ENCODE measurements at regions not wholly inside any gene's neighbourhood (a gene's known extent, or its start where the extent isn't known, plus 50 kb on each side); places are given as distances from the start of the nearest gene placed in this dataset.
"Not testable (repeated sequence)": the region's sequence is repeated elsewhere in the genome, so short reads cannot be mapped to it uniquely, and the experiment has no call there.

GRCh38 chr13:86878781-86879180 lies 792.4 kb upstream of the SLITRK5 start:
- DNase-seq, result no peak

- no peak for DNase-seq
Measured at GRCh38 chr13:86881390-86881789, 789.8 kb upstream of the SLITRK5 start.

GRCh38 chr13:86882107-86882506 lies 789.1 kb upstream of the SLITRK5 start:
- DNase-seq, result no peak

GRCh38 chr13:86882835-86883234 lies 788.3 kb upstream of the SLITRK5 start:
- DNase-seq, result no peak

- DNase-seq, result no peak
Measured at GRCh38 chr13:86892330-86892729, 778.8 kb upstream of the SLITRK5 start.

GRCh38 chr13:86900906-86901305 lies 770.3 kb upstream of the SLITRK5 start:
- no peak for DNase-seq

GRCh38 chr13:86906127-86906874 lies 764.9 kb upstream of the SLITRK5 start:
- DNase-seq, result no peak

- DNase-seq, result no peak
Measured at GRCh38 chr13:86907156-86907555, 764.0 kb upstream of the SLITRK5 start.

GRCh38 chr13:86909318-86909717 lies 761.9 kb upstream of the SLITRK5 start:
- no peak for DNase-seq

GRCh38 chr13:86914757-86915156 lies 756.4 kb upstream of the SLITRK5 start:
- no peak for DNase-seq

GRCh38 chr13:86917438-86917837 lies 753.7 kb upstream of the SLITRK5 start:
- not testable (repeated sequence) for DNase-seq

- DNase-seq, result no peak
Measured at GRCh38 chr13:86918682-86919081, 752.5 kb upstream of the SLITRK5 start.

- no peak for DNase-seq
Measured at GRCh38 chr13:86920961-86921360, 750.2 kb upstream of the SLITRK5 start.

- no peak for DNase-seq
Measured at GRCh38 chr13:86922936-86923335, 748.2 kb upstream of the SLITRK5 start.

GRCh38 chr13:86926916-86927315 lies 744.3 kb upstream of the SLITRK5 start:
- DNase-seq, result not testable (repeated sequence)

GRCh38 chr13:86932776-86933334 lies 738.3 kb upstream of the SLITRK5 start:
- no peak for DNase-seq

- DNase-seq, result no peak
Measured at GRCh38 chr13:86933676-86934075, 737.5 kb upstream of the SLITRK5 start.

GRCh38 chr13:86937316-86937715 lies 733.9 kb upstream of the SLITRK5 start:
- no peak for DNase-seq

- DNase-seq, result no peak
Measured at GRCh38 chr13:86945584-86945983, 725.6 kb upstream of the SLITRK5 start.

- DNase-seq, result no peak
Measured at GRCh38 chr13:86946734-86947133, 724.4 kb upstream of the SLITRK5 start.

GRCh38 chr13:86954341-86954740 lies 716.8 kb upstream of the SLITRK5 start:
- no peak for DNase-seq

GRCh38 chr13:86960876-86961275 lies 710.3 kb upstream of the SLITRK5 start:
- DNase-seq, result no peak

- DNase-seq, result no peak
Measured at GRCh38 chr13:86974251-86974994, 696.7 kb upstream of the SLITRK5 start.

GRCh38 chr13:86974995-86975328 lies 696.2 kb upstream of the SLITRK5 start:
- no peak for DNase-seq
